Lower lobe of right lung (tissue), 2 donors: ENCODE measurements at regions not wholly inside any gene's neighbourhood (a gene's known extent, or its start where the extent isn't known, plus 50 kb on each side); places are given as distances from the start of the nearest gene placed in this dataset.

Experiments used
- ATAC-seq, 2 donors: fragments of 200-7000 bp; cut with Tn5 transposase; one replicate each; pipeline ENCODE4 v1.9.1; 2020 to 2022; ENCODE audit warnings: mild to moderate bottlenecking in 2 of 2, moderate library complexity in 2 of 2
- DNase-seq: peaks from one replicate; pipeline ENCODE4 v3.0.0-alpha.2; 2020
- H3K27ac ChIP-seq: fragments of 200-600 bp; one replicate; pipeline ENCODE4 v1.8.0; 2022
- H3K27me3 ChIP-seq: fragments of 200-600 bp; one replicate; pipeline ENCODE4 v1.8.0; 2022; ENCODE audit warnings: low read depth
- H3K36me3 ChIP-seq: fragments of 200-600 bp; one replicate; pipeline ENCODE4 v1.8.0; 2022; ENCODE audit warnings: mild to moderate bottlenecking
- H3K4me1 ChIP-seq: fragments of 200-600 bp; one replicate; pipeline ENCODE4 v1.8.0; 2022
- H3K4me3 ChIP-seq: fragments of 200-600 bp; one replicate; pipeline ENCODE4 v1.8.0; 2022; ENCODE audit warnings: mild to moderate bottlenecking
- H3K9me3 ChIP-seq: fragments of 200-600 bp; one replicate; pipeline ENCODE4 v1.8.0; 2022
- CTCF ChIP-seq: fragments of 200-600 bp; IDR thresholded peaks from one replicate; pipeline ENCODE4 v1.8.0; 2022; ENCODE audit warnings: antibody characterized with exemption, mild to moderate bottlenecking
- intact Hi-C: fragments of 100-400 bp; cut with DNase I; formaldehyde crosslinking; loops from one replicate; pipeline ENCODE4 v1.11.0; 2022
- donor health status: DM: no; HTN: yes; CAD: no; lungs with severe emphysema.

GRCh38 chr10:52450762-52451291 is 136.7 kb downstream of the DKK1 start:
- no peak overlapping the region for H3K4me3 ChIP-seq
- no peaks in the 10 kb centered on the region for H3K36me3 ChIP-seq
- H3K27me3 ChIP-seq = no peaks in the 10 kb centered on the region
- TF ChIP-seq CTCF = no peak
- DNase-seq = no peak
- H3K4me1 ChIP-seq = no peaks in the 10 kb centered on the region
- no peak for ATAC-seq
- H3K9me3 ChIP-seq = no peaks in the 10 kb centered on the region
- intact Hi-C loops = no loop called here
- H3K27ac ChIP-seq = no peak overlapping the region

- no peak for TF ChIP-seq CTCF
- Histone ChIP-seq H3K36me3 (no peaks in the 10 kb centered on the region), H3K27me3 (no peaks in the 10 kb centered on the region), H3K4me1 (no peaks in the 10 kb centered on the region), H3K9me3 (no peaks in the 10 kb centered on the region), H3K4me3 (no peak overlapping the region), H3K27ac (no peak overlapping the region)
- intact Hi-C loops = no loop called here
- no peak for DNase-seq
- ATAC-seq = no peak
Measured at GRCh38 chr10:52451817-52452216, 137.7 kb downstream of the DKK1 start.

- TF ChIP-seq CTCF = no peak
- intact Hi-C loops = no loop called here
- Histone ChIP-seq H3K27me3 (no peaks in the 10 kb centered on the region), H3K4me1 (no peaks in the 10 kb centered on the region), H3K9me3 (no peaks in the 10 kb centered on the region), H3K36me3 (no peaks in the 10 kb centered on the region), H3K4me3 (no peak overlapping the region), H3K27ac (no peak overlapping the region)
- ATAC-seq = no peak
- no peak for DNase-seq
Measured at GRCh38 chr10:52452600-52453493, 138.8 kb downstream of the DKK1 start.

GRCh38 chr10:52453501-52453900 is 139.4 kb downstream of the DKK1 start:
- Histone ChIP-seq H3K27ac (no peak overlapping the region), H3K27me3 (no peaks in the 10 kb centered on the region), H3K4me3 (no peak overlapping the region), H3K9me3 (no peaks in the 10 kb centered on the region), H3K36me3 (no peaks in the 10 kb centered on the region), H3K4me1 (no peaks in the 10 kb centered on the region)
- TF ChIP-seq CTCF = no peak
- DNase-seq = no peak
- no peak for ATAC-seq
- intact Hi-C loops = no loop called here

- intact Hi-C loops = no loop called here
- H3K27me3 ChIP-seq = no peaks in the 10 kb centered on the region
- no peak overlapping the region for H3K4me3 ChIP-seq
- no peak overlapping the region for H3K27ac ChIP-seq
- H3K36me3 ChIP-seq = no peaks in the 10 kb centered on the region
- ATAC-seq (no peak), DNase-seq (no peak)
- H3K9me3 ChIP-seq = no peaks in the 10 kb centered on the region
- TF ChIP-seq CTCF = no peak
- no peaks in the 10 kb centered on the region for H3K4me1 ChIP-seq
Measured at GRCh38 chr10:52454491-52454890, 140.4 kb downstream of the DKK1 start.
